ENCODE measurements at regions not wholly inside any gene's neighbourhood (a gene's known extent, or its start where the extent isn't known, plus 50 kb on each side); places are given as distances from the start of the nearest gene placed in this dataset.

DNA sequence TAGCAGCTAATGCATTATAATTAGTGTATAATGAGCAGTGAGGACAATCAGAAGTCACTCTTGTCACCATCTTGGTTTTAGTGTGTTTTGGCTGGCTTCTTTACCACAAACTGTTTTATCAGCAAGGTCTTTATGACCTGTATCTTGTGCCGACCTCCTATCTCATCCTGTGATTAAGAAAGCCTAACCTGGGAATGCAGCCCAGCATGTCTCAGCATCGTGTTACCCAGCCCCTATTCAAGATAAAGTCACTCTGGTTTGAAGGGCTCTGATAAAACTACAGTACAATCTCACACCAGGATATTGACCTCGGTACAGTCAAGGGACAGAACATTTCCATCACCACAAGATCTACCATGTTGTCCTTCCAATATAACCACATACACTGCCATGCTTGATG, 604.7 kb upstream of the AMELY start:
- TF ChIP-seq, protein P1, sequence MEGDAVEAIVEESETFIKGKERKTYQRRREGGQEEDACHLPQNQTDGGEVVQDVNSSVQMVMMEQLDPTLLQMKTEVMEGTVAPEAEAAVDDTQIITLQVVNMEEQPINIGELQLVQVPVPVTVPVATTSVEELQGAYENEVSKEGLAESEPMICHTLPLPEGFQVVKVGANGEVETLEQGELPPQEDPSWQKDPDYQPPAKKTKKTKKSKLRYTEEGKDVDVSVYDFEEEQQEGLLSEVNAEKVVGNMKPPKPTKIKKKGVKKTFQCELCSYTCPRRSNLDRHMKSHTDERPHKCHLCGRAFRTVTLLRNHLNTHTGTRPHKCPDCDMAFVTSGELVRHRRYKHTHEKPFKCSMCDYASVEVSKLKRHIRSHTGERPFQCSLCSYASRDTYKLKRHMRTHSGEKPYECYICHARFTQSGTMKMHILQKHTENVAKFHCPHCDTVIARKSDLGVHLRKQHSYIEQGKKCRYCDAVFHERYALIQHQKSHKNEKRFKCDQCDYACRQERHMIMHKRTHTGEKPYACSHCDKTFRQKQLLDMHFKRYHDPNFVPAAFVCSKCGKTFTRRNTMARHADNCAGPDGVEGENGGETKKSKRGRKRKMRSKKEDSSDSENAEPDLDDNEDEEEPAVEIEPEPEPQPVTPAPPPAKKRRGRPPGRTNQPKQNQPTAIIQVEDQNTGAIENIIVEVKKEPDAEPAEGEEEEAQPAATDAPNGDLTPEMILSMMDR (IDR thresholded peaks at IDR 0.05; ENCODE audit: borderline replicate concordance, extremely low read depth, low read length, poor library complexity, severe bottlenecking): no peak
- ATAC-seq (ENCODE audit: insufficient read depth, low read depth) (no peak), DNase-seq (no peak)
- H3K9ac ChIP-seq (ENCODE audit: low read depth, low read length): no peak overlapping the region
- H3K27ac ChIP-seq (ENCODE audit: low read length): no peak overlapping the region
- no peaks in the 10 kb centered on the region for H3K79me2 ChIP-seq (ENCODE audit: insufficient read depth, low read length)
- no peaks in the 10 kb centered on the region for H4K20me1 ChIP-seq (ENCODE audit: insufficient read depth, low read length)
- H3K27me3 ChIP-seq (ENCODE audit: insufficient read depth, low read length, poor library complexity): no peaks in the 10 kb centered on the region
- H3K4me1 ChIP-seq (ENCODE audit: insufficient read depth, low read length): no peaks in the 10 kb centered on the region
- no peak overlapping the region for H2AFZ ChIP-seq (ENCODE audit: low read depth, low read length)
- H3K4me3 ChIP-seq (ENCODE audit: low read depth in 1 of 2, low read length in 2 of 2): no peak overlapping the region
- no peak overlapping the region for H3K4me2 ChIP-seq (ENCODE audit: insufficient read depth, low read length)
- no peaks in the 10 kb centered on the region for H3K36me3 ChIP-seq (ENCODE audit: insufficient read depth, low read length)
- no peaks in the 10 kb centered on the region for H3K9me3 ChIP-seq (ENCODE audit: insufficient read depth, low read length, severe bottlenecking)

DNA sequence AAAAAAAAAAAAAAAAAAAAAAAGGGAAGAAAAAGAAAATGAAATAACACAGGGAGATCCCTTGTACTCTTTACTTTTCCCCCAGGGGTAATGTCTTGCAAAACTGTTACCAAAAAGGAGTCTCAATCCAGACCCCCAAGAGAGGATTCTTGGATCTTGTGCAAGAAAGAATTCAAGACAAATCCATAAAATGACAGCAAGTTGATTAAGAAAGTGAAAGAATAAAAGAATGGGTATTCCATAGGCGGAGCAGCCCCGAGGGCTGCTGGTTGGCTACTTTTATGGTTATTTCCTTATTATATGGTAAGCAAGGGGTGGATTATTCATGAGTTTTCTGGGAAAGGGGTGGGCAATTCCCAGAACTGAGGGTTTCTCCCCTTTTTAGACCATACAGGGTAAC, 604.3 kb upstream of the AMELY start:
- Histone ChIP-seq H3K4me2 (ENCODE audit: insufficient read depth, low read length) (no peak overlapping the region), H3K36me3 (ENCODE audit: insufficient read depth, low read length) (no peaks in the 10 kb centered on the region), H3K9ac (ENCODE audit: low read depth, low read length) (no peak overlapping the region), H4K20me1 (ENCODE audit: insufficient read depth, low read length) (no peaks in the 10 kb centered on the region), H3K27me3 (ENCODE audit: insufficient read depth, low read length, poor library complexity) (no peaks in the 10 kb centered on the region), H3K79me2 (ENCODE audit: insufficient read depth, low read length) (no peaks in the 10 kb centered on the region), H2AFZ (ENCODE audit: low read depth, low read length) (no peak overlapping the region), H3K4me1 (ENCODE audit: insufficient read depth, low read length) (no peaks in the 10 kb centered on the region), H3K27ac (ENCODE audit: low read length) (no peak overlapping the region), H3K4me3 (ENCODE audit: low read depth in 1 of 2, low read length in 2 of 2) (no peak overlapping the region), H3K9me3 (ENCODE audit: insufficient read depth, low read length, severe bottlenecking) (no peaks in the 10 kb centered on the region)
- no peak for DNase-seq
- TF ChIP-seq, protein P1 (IDR thresholded peaks at IDR 0.05; ENCODE audit: borderline replicate concordance, extremely low read depth, low read length, poor library complexity, severe bottlenecking): no peak
- TF ChIP-seq EZH2 (IDR thresholded peaks at IDR 0.05; ENCODE audit: borderline replicate concordance, low read depth, low read length, severe bottlenecking): no peak
- no peak for ATAC-seq (ENCODE audit: insufficient read depth, low read depth)

DNA sequence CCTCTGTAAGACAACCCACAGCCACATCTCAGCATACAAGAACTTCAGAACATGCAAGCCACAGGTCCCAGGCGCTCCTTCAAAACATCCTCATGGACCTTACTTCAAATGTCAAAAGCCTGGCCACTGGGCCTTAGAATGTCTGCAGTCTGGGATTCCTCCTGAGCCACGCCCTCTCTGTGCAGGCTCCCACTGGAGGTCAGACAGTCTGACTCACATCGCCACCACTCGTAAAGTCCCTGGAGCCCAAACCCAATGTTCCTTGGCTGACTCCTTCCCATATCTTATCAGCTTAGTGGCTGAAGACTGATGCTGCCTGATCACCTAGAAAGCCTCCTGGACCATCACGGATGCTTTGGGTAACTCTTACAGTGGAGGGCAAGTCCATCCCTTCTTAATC, 591.3 kb upstream of the AMELY start:
- H3K4me3 ChIP-seq (ENCODE audit: low read depth in 1 of 2, low read length in 2 of 2): no peak overlapping the region
- no peak overlapping the region for H3K27ac ChIP-seq (ENCODE audit: low read length)
- no peak overlapping the region for H3K4me2 ChIP-seq (ENCODE audit: insufficient read depth, low read length)
- no peak overlapping the region for H3K9ac ChIP-seq (ENCODE audit: low read depth, low read length)
- ATAC-seq (ENCODE audit: insufficient read depth, low read depth) (no peak), DNase-seq (no peak)
- no peak overlapping the region for H2AFZ ChIP-seq (ENCODE audit: low read depth, low read length)
- H3K27me3 ChIP-seq (ENCODE audit: insufficient read depth, low read length, poor library complexity): no peaks in the 10 kb centered on the region
- H3K36me3 ChIP-seq (ENCODE audit: insufficient read depth, low read length): no peaks in the 10 kb centered on the region
- H4K20me1 ChIP-seq (ENCODE audit: insufficient read depth, low read length): no peaks in the 10 kb centered on the region
- H3K4me1 ChIP-seq (ENCODE audit: insufficient read depth, low read length): no peaks in the 10 kb centered on the region
- TF ChIP-seq EZH2 (IDR thresholded peaks at IDR 0.05; ENCODE audit: borderline replicate concordance, low read depth, low read length, severe bottlenecking): no peak
- no peaks in the 10 kb centered on the region for H3K79me2 ChIP-seq (ENCODE audit: insufficient read depth, low read length)
- no peaks in the 10 kb centered on the region for H3K9me3 ChIP-seq (ENCODE audit: insufficient read depth, low read length, severe bottlenecking)

DNA sequence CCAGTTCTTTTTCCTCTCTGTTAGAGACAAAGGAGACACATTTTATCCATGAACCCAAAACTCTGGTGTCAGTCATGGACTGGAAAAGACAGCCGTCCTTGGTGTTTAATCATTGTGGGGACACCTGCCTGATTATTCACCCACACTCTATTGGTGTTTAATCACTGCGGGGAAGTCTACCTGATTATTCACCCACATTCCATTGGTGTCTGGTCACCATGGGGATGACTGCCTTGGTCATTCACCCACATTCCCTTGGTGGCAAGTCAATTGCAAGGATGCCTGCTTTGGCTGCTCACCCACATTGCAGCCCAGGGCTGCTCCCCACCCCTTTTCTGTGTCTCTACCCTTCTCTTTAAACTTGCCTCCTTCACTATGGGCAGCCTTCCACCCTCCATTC, 589.7 kb upstream of the AMELY start:
- H2AFZ ChIP-seq (ENCODE audit: low read depth, low read length): no peak overlapping the region
- ATAC-seq (ENCODE audit: insufficient read depth, low read depth) (no peak), DNase-seq (no peak)
- H3K4me2 ChIP-seq (ENCODE audit: insufficient read depth, low read length): no peak overlapping the region
- no peak overlapping the region for H3K9ac ChIP-seq (ENCODE audit: low read depth, low read length)
- H3K27me3 ChIP-seq (ENCODE audit: insufficient read depth, low read length, poor library complexity): no peaks in the 10 kb centered on the region
- no peaks in the 10 kb centered on the region for H3K4me1 ChIP-seq (ENCODE audit: insufficient read depth, low read length)
- H4K20me1 ChIP-seq (ENCODE audit: insufficient read depth, low read length): no peaks in the 10 kb centered on the region
- no peaks in the 10 kb centered on the region for H3K36me3 ChIP-seq (ENCODE audit: insufficient read depth, low read length)
- no peak overlapping the region for H3K4me3 ChIP-seq (ENCODE audit: low read depth in 1 of 2, low read length in 2 of 2)
- no peaks in the 10 kb centered on the region for H3K9me3 ChIP-seq (ENCODE audit: insufficient read depth, low read length, severe bottlenecking)
- H3K27ac ChIP-seq (ENCODE audit: low read length): no peak overlapping the region
- no peaks in the 10 kb centered on the region for H3K79me2 ChIP-seq (ENCODE audit: insufficient read depth, low read length)
- TF ChIP-seq, protein P1 (IDR thresholded peaks at IDR 0.05; ENCODE audit: borderline replicate concordance, extremely low read depth, low read length, poor library complexity, severe bottlenecking): no peak
- TF ChIP-seq EZH2 (IDR thresholded peaks at IDR 0.05; ENCODE audit: borderline replicate concordance, low read depth, low read length, severe bottlenecking): no peak
